ENCODE measurements at regions not wholly inside any gene's neighbourhood (a gene's known extent, or its start where the extent isn't known, plus 50 kb on each side); places are given as distances from the start of the nearest gene placed in this dataset.

DNA sequence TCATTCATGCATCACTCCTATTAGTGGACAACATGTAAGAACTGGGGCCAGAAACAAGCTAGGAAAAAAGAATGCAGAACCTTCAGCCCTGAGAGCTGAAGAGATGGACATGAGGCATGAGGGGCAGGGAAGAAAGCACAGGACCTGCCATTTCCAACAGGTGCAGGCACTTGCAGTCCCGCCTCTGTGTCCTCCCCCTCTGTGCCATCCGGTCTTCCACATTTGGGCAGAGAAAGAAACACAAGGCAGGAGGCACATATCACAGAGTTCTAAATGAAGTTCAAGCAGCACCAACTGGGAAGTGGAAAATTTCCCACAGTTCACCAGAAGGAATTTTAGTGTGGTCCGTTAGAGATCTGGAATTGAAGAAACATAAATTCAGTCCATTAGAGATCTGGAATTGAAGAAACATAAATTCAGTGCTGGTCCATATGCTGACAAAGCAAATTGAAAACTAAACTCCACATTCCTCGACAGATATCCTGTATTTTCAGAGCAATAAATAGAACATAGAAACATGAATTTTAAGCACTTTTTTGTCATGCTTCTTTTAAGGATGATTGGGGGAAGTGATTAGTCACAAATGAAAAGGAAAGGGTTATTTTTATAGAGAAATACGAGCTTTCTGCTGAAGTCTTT lies 57.2 kb upstream of the DAPP1 start:
- H3K56ac ChIP-seq (ENCODE audit: extremely low read depth, insufficient read depth, low read length), result no peak overlapping the region
- no peak overlapping the region for H3K18ac ChIP-seq (ENCODE audit: low read depth, low read length)
- ATAC-seq (ENCODE audit: low read depth) (no peak), DNase-seq (no peak)
- dilution Hi-C loops (cut with HindIII; ENCODE audit: low sequenced_read_pairs, unreplicated experiment), result no loop called here
- H3K4me3 ChIP-seq (ENCODE audit: insufficient read depth, low read depth, low read length), result no peak overlapping the region
- intact Hi-C loops (cut with micrococcal nuclease), result loop anchor here (5.0 kb wide), 1 partner anchor 188 kb away; the partner anchor contains the start of gene DNAJB14
- ChIA-PET CTCF (interaction anchor here (1.0 kb wide), 1 partner anchor 13 kb away, joined by 3 read pairs; no protein-coding TSS in a partner anchor), POLR2A (ENCODE audit: unreplicated experiment) (no interaction called here)
- H2BK5ac ChIP-seq (ENCODE audit: low read depth, low read length, poor library complexity, severe bottlenecking), result no peak overlapping the region
- no peak overlapping the region for H3K9ac ChIP-seq (ENCODE audit: low read depth, low read length)
- no peak overlapping the region for H2AK5ac ChIP-seq (ENCODE audit: low read depth, low read length)
- no peak overlapping the region for H3K23ac ChIP-seq (ENCODE audit: low read depth, low read length)
- no peaks in the 10 kb centered on the region for H4K20me1 ChIP-seq (ENCODE audit: insufficient read depth, low read length)
- peaks cover 11% of the 10 kb centered on the region for H3K4me1 ChIP-seq (ENCODE audit: control insufficient read depth, insufficient read depth, low read length)
- in situ Hi-C loops (cut with MboI; ENCODE audit: low sequenced_read_pairs), result no loop called here
- H2AFZ ChIP-seq (replicated peaks; ENCODE audit: low read length, poor library complexity), result no peak overlapping the region
- H3K79me1 ChIP-seq (ENCODE audit: low read depth in 1 of 2, low read length in 2 of 2), result no peaks in the 10 kb centered on the region
- H4K91ac ChIP-seq (ENCODE audit: insufficient read depth, low read depth, low read length), result no peak overlapping the region
- no TSS peak for BruUV-seq (replicated peaks)
- no peaks in the 10 kb centered on the region for H3K27me3 ChIP-seq (ENCODE audit: control insufficient read depth, insufficient read depth, low read length)
- H2BK20ac ChIP-seq (ENCODE audit: low read depth, low read length), result no peak overlapping the region
- no peak overlapping the region for H3K27ac ChIP-seq (ENCODE audit: insufficient read depth, low read length)
- H2AK9ac ChIP-seq (replicated peaks; ENCODE audit: low read depth, low read length, poor library complexity), result no peak overlapping the region
- TF ChIP-seq CEBPB (IDR thresholded peaks at IDR 0.05; ENCODE audit: low read depth, low read length) (no peak), FOS (IDR thresholded peaks at IDR 0.05; ENCODE audit: low read depth, low read length) (no peak), MAFK (IDR thresholded peaks at IDR 0.05; ENCODE audit: low read depth, low read length) (peak; percentile 74), RCOR1 (IDR thresholded peaks at IDR 0.05; ENCODE audit: insufficient replicate concordance, low read length) (no peak), MXI1 (IDR thresholded peaks at IDR 0.05; ENCODE audit: borderline replicate concordance, low read depth, low read length) (no peak)
- no peak overlapping the region for H4K5ac ChIP-seq (ENCODE audit: low read depth, low read length)
- H3K4me2 ChIP-seq (ENCODE audit: low read depth, low read length), result no peak overlapping the region
- H3K4ac ChIP-seq (ENCODE audit: low read depth, low read length), result no peak overlapping the region
- no peak overlapping the region for H2BK120ac ChIP-seq (ENCODE audit: low read depth, low read length)
- no peaks in the 10 kb centered on the region for H3K9me3 ChIP-seq (ENCODE audit: control insufficient read depth, insufficient read depth, low read length)
- no peak overlapping the region for H2BK15ac ChIP-seq (ENCODE audit: low read depth, low read length)
- no CpG with 5 or more reads among the region's 5 CpGs for WGBS, 2 experiments (ENCODE audit: extremely low coverage in 2 of 2, insufficient read length in 1 of 2)
- no peak overlapping the region for H3K14ac ChIP-seq (replicated peaks; ENCODE audit: low read depth, low read length)
- no peaks in the 10 kb centered on the region for H3K36me3 ChIP-seq (ENCODE audit: control insufficient read depth, insufficient read depth, low read length)
- no peak overlapping the region for H4K8ac ChIP-seq (ENCODE audit: low read depth in 2 of 2, low read length in 2 of 2)
- no peaks in the 10 kb centered on the region; the same call in 1 of the 2 replicates for H3K9me1 ChIP-seq (ENCODE audit: insufficient read depth, low read length)

Measured in IMR-90 (cell line).